Ishikawa (cell line): ENCODE measurements at regions not wholly inside any gene's neighbourhood (a gene's known extent, or its start where the extent isn't known, plus 50 kb on each side); places are given as distances from the start of the nearest gene placed in this dataset.

Source experiments
- CEBPB ChIP-seq: IDR thresholded peaks from 2 replicates; pipeline ENCODE4 v1.6.1; 2012
- CREB1 ChIP-seq: IDR thresholded peaks from 2 replicates; pipeline ENCODE4 v1.6.1; 2012; ENCODE audit warnings: low read depth
- EP300 ChIP-seq: IDR thresholded peaks from 2 replicates; pipeline ENCODE4 v1.6.1; 2012; ENCODE audit warnings: borderline replicate concordance
- FOXM1 ChIP-seq: IDR thresholded peaks from 2 replicates; pipeline ENCODE4 v1.6.1; 2012; ENCODE audit warnings: low read depth, borderline replicate concordance
- MAX ChIP-seq: IDR thresholded peaks from 2 replicates; pipeline ENCODE4 v1.6.1; 2012
- NFIC ChIP-seq: IDR thresholded peaks from 2 replicates; pipeline ENCODE4 v1.6.1; 2012
- RAD21 ChIP-seq: IDR thresholded peaks from 2 replicates; pipeline ENCODE4 v1.6.1; 2012; ENCODE audit warnings: low read depth
- TF ChIP-seq, protein P1 (sequence below): IDR thresholded peaks from 2 replicates; pipeline ENCODE4 v1.6.1; 2012
- TF ChIP-seq, protein P2 (sequence below): IDR thresholded peaks from 2 replicates; pipeline ENCODE4 v1.6.1; 2012; ENCODE audit warnings: low read depth, mild to moderate bottlenecking

DNA sequence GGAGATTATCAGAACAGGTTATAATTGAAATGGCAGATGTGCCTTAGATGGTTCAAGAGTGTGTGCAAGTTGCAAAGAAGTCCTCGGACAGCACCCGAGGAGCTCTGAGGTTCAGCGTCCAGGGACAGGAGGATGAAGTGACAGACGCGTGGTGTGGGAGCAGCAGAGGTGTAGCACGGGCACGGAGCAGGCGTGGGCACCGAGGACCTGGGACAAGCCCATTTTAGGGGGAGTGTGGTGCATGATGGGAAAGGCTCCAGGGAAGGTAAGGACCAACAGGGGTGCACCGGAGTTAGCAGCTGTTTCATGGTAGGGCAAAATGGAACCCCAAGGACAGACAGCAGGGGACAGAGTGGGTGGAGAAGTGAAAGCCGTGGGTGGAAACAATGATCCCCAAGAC is 56.3 kb upstream of the BACE2 start:
- TF ChIP-seq, protein P1, sequence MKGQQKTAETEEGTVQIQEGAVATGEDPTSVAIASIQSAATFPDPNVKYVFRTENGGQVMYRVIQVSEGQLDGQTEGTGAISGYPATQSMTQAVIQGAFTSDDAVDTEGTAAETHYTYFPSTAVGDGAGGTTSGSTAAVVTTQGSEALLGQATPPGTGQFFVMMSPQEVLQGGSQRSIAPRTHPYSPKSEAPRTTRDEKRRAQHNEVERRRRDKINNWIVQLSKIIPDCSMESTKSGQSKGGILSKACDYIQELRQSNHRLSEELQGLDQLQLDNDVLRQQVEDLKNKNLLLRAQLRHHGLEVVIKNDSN = no peak
- no peak for TF ChIP-seq CEBPB
- TF ChIP-seq FOXM1 = no peak
- TF ChIP-seq MAX = no peak
- TF ChIP-seq, protein P2, sequence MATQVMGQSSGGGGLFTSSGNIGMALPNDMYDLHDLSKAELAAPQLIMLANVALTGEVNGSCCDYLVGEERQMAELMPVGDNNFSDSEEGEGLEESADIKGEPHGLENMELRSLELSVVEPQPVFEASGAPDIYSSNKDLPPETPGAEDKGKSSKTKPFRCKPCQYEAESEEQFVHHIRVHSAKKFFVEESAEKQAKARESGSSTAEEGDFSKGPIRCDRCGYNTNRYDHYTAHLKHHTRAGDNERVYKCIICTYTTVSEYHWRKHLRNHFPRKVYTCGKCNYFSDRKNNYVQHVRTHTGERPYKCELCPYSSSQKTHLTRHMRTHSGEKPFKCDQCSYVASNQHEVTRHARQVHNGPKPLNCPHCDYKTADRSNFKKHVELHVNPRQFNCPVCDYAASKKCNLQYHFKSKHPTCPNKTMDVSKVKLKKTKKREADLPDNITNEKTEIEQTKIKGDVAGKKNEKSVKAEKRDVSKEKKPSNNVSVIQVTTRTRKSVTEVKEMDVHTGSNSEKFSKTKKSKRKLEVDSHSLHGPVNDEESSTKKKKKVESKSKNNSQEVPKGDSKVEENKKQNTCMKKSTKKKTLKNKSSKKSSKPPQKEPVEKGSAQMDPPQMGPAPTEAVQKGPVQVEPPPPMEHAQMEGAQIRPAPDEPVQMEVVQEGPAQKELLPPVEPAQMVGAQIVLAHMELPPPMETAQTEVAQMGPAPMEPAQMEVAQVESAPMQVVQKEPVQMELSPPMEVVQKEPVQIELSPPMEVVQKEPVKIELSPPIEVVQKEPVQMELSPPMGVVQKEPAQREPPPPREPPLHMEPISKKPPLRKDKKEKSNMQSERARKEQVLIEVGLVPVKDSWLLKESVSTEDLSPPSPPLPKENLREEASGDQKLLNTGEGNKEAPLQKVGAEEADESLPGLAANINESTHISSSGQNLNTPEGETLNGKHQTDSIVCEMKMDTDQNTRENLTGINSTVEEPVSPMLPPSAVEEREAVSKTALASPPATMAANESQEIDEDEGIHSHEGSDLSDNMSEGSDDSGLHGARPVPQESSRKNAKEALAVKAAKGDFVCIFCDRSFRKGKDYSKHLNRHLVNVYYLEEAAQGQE = no peak
- TF ChIP-seq RAD21 = no peak
- TF ChIP-seq CREB1 = no peak
- no peak for TF ChIP-seq NFIC
- TF ChIP-seq EP300 = no peak
